HG03064 (cell line): ENCODE measurements at regions not wholly inside any gene's neighbourhood (a gene's known extent, or its start where the extent isn't known, plus 50 kb on each side); places are given as distances from the start of the nearest gene placed in this dataset.

ENCODE experiments used
- ATAC-seq: cut with Tn5 transposase; IDR thresholded peaks from one replicate; pipeline ENCODE4 v1.9.1; 2021; ENCODE audit warnings: low read depth; ENCODE audit not compliant: unreplicated experiment

DNA sequence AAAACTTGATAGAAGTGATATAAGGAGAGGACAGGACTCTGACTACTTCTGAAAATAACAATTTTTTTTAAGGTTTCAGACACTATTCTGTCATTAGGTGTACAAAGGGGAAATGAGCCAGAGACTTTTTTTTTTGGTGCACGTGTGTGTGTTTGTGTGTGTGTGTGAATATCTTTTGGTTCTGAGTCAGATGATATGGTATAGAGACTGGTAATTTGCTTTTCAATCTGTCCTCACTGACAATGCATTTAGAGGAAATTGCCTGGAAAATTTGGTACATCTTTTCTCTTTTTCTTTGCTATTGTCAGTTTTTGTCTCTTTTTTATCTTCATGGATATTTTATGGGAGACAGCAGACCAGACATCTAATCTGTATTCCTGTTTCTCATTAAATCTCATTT, 59.3 kb downstream of the DDIT4L start:
- no peak for ATAC-seq

DNA sequence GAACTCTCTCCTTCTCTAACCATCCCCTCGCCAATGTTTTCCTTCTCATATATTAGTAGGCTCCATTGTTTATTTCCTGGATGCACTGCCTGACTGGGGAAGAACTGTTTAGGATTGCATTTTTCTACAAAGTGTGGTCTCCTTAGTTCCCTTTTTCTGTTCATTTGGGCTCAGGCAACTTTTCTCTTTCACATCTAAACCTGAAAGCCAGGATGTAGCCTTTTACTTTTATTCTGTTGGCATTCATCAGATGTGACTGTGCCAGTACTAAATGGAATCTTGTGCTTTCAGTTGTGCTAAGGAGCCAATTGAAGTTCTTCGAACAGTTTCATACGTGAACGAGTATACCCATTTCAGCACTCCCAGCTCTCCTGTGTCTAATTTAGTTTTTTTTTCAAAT, 59.8 kb downstream of the DDIT4L start:
- no peak for ATAC-seq

DNA sequence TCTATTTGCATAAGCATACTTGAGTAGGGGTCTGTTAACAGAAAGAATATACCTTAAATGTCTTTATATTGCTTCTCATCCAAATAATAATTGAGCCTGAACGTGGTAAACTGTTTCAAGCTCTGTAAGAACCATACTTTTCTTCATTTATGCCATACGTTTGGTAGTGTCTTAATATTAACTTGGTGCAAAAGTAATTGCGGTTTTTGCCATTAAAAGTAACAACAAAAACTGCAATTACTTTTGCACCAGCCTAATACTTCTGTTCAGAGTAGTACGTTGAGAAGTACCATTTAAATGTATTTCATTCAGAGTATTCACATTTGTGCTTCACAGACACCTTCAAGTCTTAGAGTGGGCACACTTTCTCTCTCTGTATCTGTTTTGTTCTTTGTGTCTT, 60.5 kb downstream of the DDIT4L start:
- ATAC-seq: no peak

DNA sequence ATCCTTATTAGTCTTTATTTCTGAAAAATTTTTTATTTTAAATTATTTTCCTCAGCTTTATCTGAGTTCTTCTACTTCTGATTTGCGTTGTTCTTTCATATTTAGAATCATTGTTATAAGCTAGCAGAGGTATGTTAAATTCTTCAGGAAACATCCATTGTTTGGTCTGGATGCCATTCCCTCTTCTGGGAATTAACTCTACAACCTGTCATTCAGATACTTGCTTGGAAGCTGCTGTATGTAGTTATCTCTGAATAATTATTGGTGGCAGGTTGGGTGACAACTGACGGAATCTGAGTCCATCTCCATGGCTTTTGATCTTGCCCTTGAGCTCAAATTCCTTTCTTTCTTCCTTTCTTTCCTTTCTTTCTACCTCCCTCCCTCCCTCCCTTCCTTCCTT, 61.9 kb downstream of the DDIT4L start:
- ATAC-seq: no peak

DNA sequence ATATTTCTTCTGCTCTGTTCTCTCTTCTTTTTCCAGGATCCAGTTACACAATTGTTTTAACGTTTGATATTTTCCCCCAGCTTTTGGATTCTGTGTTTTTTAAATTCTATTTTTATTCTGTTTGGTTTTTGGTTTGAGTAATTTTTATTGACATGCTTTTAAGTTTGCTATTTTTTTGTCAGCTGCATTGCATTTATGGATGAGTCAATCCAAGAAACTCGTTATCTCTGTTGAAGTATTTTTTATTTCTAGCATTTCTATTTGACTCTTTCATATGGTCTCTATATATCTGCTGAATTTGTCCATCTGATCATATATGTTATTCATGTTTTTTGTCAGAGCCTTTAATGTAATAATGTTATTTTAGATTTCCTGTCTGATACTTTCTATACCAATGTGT, 65.6 kb downstream of the DDIT4L start:
- no peak for ATAC-seq

DNA sequence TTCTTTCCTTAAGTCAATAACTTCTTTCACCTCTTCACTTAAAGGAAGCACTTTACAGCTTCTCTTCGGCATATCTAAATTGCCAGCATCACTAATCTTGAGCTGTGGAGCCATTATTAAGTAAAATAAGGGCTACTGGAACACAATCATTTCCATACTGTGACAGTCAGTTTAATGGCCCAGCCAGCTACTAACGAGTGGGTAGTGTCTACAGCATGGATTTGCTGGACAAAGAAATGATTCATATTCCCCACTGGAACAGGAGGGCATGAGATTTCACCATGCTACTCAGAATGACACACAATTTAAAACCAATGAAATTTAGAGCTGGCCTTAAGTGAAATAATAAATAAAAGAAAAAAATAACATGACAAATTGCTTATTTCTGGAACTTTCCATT, 72.1 kb downstream of the DDIT4L start:
- ATAC-seq: no peak

DNA sequence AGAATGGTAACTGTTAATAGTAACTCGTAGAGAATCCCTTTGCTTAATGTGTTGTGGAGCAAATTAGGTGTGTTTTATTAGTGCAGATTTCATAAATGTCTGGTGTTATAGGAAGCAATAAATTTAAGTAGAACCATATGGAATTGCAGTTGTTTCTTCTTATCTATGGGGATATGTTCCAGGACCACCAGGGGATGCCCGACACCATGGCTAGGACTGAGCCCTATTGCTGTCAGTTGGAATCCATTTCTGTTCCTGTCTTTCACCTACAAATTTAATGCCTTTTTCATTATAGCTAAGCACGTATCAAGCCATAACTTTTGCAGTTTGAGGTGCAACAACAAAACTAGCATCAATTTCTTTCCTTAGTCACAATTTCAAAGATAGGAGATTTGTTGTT, 72.5 kb downstream of the DDIT4L start:
- no peak for ATAC-seq

DNA sequence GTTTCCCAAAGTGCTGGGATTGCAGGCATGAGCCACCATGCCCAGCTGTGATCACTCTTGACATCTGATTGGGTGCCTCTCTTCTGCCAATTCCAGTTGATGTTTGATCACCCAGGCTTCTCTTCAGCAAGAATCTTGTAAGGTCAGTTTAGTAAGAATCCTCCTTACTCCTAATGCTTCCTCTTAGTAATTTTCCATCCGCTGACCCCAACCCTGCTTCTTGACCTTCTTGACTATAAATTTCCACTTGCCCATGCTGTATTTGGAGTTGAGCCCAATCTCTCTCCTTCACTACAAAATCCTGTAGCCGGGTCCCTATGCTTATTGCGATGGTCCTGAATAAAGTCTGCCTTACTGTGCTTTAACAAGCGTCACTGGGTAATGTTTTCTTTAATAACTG, 75.4 kb downstream of the DDIT4L start:
- no peak for ATAC-seq

DNA sequence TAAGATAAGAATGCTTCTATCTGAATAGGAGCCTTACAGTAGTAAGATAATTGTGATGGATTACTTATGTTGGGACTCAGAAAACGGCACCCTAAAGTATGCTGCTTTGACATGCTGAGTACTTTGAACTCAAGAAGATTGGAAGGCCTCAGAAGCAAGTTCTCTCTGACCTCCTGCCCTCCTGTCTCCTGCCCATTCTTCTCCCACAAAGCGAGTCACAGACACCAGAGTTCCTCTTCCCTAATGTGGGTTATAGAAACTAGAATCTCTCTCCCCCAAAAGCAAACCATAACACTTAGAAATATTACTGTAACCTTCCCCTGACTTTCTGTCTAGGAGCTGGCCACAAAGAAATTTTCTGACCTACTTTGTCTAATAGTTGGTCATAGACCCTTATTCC, 76.5 kb downstream of the DDIT4L start:
- no peak for ATAC-seq

DNA sequence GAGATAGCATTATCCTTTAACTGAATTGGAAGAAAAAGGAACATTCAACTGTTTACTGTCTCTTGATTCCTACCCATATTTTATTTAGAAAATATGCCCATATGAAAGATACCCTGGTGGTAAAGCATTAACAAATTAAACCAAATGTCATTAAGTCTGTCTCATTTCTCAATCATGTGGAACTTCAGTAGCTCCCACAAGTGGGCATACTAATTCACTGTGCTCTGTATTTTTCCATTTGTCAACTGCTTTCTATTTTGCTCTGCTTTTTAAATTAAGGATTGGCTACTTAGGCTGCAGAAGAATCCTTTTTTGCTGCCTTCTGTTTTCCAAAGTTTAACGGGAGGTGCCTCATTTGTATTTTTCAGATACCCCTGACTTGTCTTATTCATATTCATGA, 77.2 kb downstream of the DDIT4L start:
- ATAC-seq: no peak

DNA sequence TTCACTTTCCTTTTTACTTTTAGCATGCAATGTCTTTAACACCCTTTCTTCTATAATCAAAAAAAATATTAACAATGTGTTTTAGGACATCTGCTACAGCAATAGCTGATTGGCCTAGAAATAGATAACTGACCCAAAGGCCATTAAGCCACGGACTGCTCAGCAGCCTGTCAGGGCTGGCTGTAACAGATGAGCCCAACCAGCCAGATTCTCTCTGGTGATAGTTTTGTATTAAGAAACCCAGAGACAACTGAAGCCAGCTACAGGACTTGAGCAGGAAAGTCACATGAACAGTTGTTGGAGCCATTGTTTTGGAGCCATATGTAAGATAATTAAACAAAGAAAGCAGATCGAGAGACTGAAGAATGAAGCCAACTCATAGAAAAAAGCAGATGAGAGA, 80.3 kb downstream of the DDIT4L start:
- ATAC-seq: no peak

DNA sequence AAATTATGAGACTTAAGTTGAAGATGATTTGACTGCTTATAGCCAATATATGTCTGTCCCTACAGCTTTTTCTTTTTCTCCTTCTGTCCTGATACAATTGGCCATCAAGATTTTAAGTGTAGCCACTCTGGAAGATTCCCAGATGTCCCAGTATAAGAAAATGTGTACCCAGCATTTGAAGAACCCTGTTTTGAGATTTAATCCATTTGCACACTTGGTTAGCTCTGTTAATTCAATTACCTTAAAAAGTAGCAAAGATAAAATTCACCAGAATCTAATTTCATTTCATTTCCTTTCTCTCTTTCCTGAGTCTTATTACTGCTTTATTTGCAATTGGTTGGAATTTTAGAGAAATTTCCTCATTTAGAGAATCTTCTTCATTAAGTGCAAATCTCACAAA, 81.4 kb downstream of the DDIT4L start:
- ATAC-seq: no peak

DNA sequence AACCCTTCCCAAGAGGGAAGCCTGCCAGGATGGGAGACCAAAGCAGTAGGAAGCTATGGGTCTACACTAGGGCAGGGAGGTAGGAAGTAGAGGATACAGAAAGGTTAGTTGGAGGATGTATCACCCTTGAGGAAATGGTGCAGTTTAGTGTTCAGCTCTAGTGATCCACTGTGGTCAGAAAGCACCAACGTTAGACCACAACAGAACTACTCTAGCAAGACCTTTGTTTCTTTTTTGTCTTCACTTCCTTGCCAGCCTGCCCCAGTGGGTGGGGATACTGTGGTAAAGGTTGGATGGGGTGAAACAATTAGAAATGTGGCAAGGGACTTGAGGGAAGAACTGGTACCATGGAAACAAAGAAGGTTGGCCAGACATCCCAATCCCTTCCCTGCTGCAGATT, 83.3 kb downstream of the DDIT4L start:
- peak; percentile 100 for ATAC-seq

DNA sequence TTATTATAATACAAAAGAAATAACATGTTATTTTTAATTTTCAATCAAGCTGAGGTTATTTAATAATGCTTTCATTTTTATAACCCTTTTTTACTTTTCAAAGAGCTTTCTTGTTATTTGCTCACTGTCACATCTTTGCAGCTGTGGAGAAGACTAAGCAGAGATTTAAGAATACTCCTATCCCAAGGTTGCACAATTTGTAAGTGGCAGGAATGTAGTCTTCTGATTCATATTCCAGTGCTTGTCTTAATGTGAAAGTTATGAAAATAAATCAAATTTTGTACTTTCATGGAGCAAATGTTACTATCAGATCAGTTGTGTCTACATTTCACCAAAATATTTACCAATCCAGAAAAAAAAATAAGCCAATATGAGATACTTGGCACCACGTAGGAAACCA, 86.6 kb downstream of the DDIT4L start:
- no peak for ATAC-seq

DNA sequence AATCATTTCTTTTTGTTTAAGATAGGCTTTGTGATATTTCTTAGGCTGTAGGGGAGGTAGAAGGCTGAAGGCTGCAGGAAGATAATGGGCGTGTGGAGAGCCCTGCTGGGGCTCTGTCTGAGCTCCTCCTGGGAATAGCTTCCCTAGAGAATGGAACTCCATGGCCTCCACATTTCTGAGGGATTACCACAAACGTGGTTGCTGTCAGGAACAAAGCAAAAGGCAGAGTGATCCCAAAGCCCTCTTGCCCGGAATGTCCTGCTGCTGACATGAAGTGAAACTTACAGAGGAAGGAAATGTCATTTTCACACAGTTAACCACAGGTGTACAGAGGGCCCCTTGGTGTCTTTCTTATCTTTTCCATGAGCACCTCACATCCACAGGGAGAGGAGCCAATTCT, 89.3 kb downstream of the DDIT4L start:
- ATAC-seq: no peak

DNA sequence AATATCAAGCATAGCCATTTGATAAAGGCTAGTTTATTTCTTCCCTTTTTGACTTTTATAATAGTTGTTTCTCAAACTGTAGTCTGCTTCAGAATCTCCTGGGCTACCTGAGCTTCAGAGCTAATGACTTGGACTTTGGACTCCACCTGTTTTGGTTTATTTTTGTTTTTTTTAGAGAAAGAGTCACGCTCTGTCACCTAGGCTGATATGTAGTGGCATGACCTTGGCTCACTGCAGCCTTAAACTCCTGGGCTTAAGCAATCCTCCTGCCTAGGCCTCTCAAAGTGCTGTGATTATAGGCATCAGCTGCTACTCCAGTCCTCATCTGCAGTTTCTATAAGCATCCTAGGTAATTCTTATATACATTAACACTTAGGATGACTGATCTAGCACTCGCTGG, 90.5 kb downstream of the DDIT4L start:
- no peak for ATAC-seq

DNA sequence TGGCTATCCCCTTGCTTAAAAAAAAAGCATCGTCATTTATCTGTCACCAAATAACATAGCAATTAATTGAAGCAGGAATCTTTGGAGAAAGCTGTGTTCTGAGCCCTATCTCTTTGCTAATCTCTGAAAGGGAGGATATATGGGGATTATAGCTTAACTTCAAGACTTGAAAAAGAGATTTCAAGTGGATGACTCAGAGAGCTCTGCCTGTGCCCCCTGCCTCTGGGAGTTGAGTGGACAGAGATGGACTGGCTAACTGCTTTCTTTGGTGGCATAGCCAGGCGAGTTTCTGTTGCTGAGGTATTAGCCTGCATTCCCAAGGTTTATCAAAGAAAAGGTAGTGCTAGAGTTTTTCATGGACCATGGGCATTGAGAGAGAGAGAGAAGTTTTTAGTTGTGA, 91.6 kb downstream of the DDIT4L start:
- no peak for ATAC-seq

DNA sequence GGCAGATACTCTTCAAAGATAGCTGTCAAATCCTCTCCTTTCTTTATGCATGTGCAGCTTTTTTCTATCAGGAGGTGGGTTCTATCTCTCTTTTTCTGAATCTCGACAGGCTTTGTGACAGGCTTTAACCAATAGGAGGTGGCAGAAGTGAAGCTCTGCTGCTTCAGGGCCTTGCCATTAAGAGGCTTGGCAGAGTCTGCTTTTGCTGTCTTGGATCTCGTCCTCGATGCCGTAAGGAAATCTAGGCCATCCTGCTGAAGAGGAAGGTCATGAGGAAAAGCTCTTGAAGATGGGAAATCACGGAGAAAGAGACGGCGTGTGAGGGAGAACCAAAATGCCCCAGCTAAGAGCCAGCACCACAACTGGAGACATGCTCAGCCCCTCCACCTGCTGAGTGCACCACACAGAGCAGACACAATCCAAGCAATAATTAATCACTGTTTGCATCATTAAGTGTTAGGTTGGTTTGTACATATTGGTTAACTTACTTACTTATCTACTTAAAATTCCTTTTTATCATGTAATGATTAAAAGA, 92.2 kb downstream of the DDIT4L start:
- ATAC-seq: no peak

DNA sequence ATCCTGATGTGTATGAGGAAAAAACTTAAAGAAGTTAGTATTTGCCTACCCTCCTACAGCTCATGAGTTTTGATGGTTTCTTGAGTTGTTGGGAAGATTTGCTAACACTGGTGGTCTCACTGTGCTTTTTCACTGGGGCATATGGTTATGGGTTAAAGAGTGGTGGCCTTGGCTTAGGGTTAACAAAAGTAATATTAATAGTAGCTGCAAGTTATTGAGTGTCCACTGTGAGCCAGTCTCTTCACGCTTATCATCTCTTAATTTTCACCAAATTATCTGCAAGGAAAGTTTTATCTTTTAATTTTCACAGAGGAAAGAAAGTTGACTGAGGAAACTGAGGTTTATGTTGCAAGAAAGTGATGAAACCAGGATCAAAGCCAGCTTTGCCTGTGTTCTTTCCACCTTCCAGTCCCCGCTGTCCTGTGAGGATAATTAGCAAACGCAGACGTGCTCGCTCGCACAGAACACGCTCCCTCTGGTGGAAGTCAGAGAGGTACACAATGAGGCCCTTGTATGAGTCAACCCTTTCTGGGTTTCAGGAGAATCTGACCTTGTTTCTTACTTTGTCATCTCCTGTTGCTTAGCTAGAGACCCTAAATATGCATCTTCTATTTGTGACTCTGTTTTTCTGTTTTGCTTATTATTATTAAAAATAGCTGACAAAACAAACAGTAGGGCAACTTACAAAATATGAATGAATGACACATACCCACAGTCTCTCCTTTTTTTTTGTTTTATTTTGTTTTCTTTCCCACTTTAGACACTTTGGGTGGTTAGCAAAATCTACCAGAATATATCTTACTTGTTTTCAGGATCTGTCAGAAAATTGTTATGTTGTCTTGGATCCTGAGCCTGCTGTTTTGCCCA, 94.3 kb downstream of the DDIT4L start:
- peak; percentile 95 for ATAC-seq

DNA sequence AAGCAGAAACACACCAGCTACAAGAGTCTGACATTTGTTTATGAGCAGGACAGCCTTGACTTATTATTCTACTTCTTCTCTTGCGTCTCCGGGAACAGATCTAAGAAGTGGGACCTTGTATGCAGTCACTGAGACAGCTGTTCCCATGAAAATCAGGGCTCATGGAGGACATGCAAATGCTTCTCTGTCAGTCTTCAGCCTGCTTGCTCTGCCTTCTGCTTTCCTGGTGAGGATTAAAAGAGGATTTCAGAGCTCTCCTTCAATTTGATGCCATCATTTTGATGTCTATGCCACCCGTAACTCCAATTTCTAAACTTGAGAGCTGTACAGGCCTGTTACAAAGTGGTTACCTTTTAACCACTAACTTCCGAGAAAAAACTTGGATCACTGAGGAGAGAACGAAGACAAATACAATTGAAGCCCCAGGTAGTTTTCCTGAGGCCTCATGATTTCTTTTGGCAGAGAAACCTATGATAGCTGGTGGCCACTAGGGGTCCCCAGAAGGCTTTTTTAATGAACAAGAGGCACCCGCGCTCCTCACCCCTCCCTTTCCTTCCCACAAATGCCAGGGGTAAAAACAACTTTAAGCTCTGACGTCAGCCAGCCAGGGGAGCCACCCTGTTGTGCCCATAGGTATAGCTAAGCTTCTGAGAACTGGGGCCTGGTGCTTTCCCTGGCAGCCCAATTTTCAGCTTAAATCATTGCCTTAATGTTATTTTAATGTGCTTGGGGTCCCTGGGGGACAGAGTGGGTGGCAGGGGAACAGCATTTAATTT, 97.0 kb downstream of the DDIT4L start:
- ATAC-seq: peak; percentile 56

DNA sequence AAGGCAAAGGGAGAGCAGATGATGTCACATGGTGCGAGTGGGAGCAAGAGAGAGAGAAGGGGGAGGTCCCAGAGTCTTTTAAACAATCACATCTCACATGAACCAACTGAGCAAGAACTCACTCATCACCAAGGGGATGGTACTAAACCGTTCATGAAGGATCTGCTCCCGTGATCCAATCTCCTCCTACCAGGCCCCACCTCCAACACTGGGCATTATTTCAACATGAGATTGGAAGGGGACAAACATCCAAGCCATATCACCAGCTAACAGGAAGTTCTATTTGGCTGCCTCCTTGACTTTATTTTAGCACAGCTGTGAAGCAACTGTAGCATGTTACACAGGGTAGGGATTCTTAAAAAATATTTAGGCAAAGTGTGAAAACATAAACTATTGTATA, 102.5 kb downstream of the DDIT4L start:
- ATAC-seq: no peak
